WTC11 (cell line): ENCODE measurements at regions not wholly inside any gene's neighbourhood (a gene's known extent, or its start where the extent isn't known, plus 50 kb on each side); places are given as distances from the start of the nearest gene placed in this dataset.

Experiments
- ATAC-seq: fragments of 200-7000 bp; cut with Tn5 transposase; 2 replicates; pipeline ENCODE4 v1.10.0; 2021; ENCODE audit warnings: mild to moderate bottlenecking, moderate library complexity
- CTCF ChIA-PET: fragments of 300-600 bp; sonication (Branson Sonifier 250); formaldehyde crosslinking; loops from one replicate; lab custom pipeline; 2021; ENCODE audit warnings: antibody characterized with exemption; lab: Charles Lee
- POLR2A ChIA-PET: fragments of 350-600 bp; sonication (Branson Sonifier 250); formaldehyde crosslinking; loops from one replicate; lab custom pipeline; 2021; ENCODE audit warnings: antibody characterized with exemption; lab: Charles Lee
- DNase-seq: peaks from one replicate; pipeline ENCODE4 v3.0.0; 2021; ENCODE audit warnings: low spot score
- H3K27ac Mint-ChIP-seq: 2 replicates; pipeline ENCODE4 v1.8.0; 2021; ENCODE audit warnings: mixed read lengths
- H3K27me3 Mint-ChIP-seq: 2 replicates; pipeline ENCODE4 v1.8.0; 2021; ENCODE audit warnings: low read depth, mild to moderate bottlenecking, moderate library complexity, mixed read lengths
- H3K36me3 Mint-ChIP-seq: 2 replicates; pipeline ENCODE4 v1.8.0; 2021; ENCODE audit warnings: mixed read lengths
- H3K4me1 Mint-ChIP-seq: 2 replicates; pipeline ENCODE4 v1.8.0; 2022; ENCODE audit warnings: mixed read lengths
- H3K4me3 Mint-ChIP-seq: 2 replicates; pipeline ENCODE4 v1.8.0; 2021; ENCODE audit warnings: mild to moderate bottlenecking, moderate library complexity, mixed read lengths
- H3K9me3 Mint-ChIP-seq: 2 replicates; pipeline ENCODE4 v1.8.0; 2021; ENCODE audit warnings: mixed read lengths
- ATF1 ChIP-seq: sonication (generic); formaldehyde crosslinking; IDR thresholded peaks from 2 replicates; pipeline ENCODE4 v1.8.1; 2023; ENCODE audit warnings: mild to moderate bottlenecking, moderate library complexity, missing genetic modification reagents
- ATF2 ChIP-seq: sonication (generic); formaldehyde crosslinking; IDR thresholded peaks from 2 replicates; pipeline ENCODE4 v1.8.1; 2022; ENCODE audit warnings: low read depth, missing genetic modification reagents, borderline replicate concordance
- ATF6 ChIP-seq: sonication (generic); formaldehyde crosslinking; IDR thresholded peaks from 2 replicates; pipeline ENCODE4 v1.8.1; 2023; ENCODE audit warnings: mild to moderate bottlenecking, missing genetic modification reagents
- CBFB ChIP-seq: sonication (generic); formaldehyde crosslinking; IDR thresholded peaks from 2 replicates; pipeline ENCODE4 v1.8.1; 2022; ENCODE audit warnings: mild to moderate bottlenecking, low read depth, missing genetic modification reagents
- CREM ChIP-seq: sonication (generic); formaldehyde crosslinking; IDR thresholded peaks from 2 replicates; pipeline ENCODE4 v1.8.1; 2022; ENCODE audit warnings: mild to moderate bottlenecking, missing genetic modification reagents, moderate library complexity
- E2F5 ChIP-seq: sonication (generic); formaldehyde crosslinking; IDR thresholded peaks from 2 replicates; pipeline ENCODE4 v1.8.1; 2022; ENCODE audit warnings: mild to moderate bottlenecking, moderate library complexity, missing genetic modification reagents
- EMX1 ChIP-seq: fragments of 250-450 bp; sonication (Bioruptor Pico); IDR thresholded peaks from 2 replicates; pipeline ENCODE4 v1.8.0; 2021; ENCODE audit warnings: mild to moderate bottlenecking
- GRHL2 ChIP-seq: fragments of 250-450 bp; sonication (Bioruptor Pico); IDR thresholded peaks from 2 replicates; pipeline ENCODE4 v1.8.0; 2022; ENCODE audit warnings: mild to moderate bottlenecking, moderate library complexity; ENCODE audit not compliant: insufficient replicate concordance, severe bottlenecking
- IRF1 ChIP-seq: sonication (generic); formaldehyde crosslinking; IDR thresholded peaks from 2 replicates; pipeline ENCODE4 v1.8.0; 2023; ENCODE audit warnings: missing genetic modification reagents
- IRF2 ChIP-seq: sonication (generic); formaldehyde crosslinking; IDR thresholded peaks from 2 replicates; pipeline ENCODE4 v1.8.0; 2022; ENCODE audit warnings: low read depth, missing genetic modification reagents, borderline replicate concordance
- JUN ChIP-seq: sonication (generic); formaldehyde crosslinking; IDR thresholded peaks from 2 replicates; pipeline ENCODE4 v1.8.0; 2023; ENCODE audit warnings: mild to moderate bottlenecking, missing genetic modification reagents
- MXD4 ChIP-seq: fragments of 250-450 bp; sonication (Bioruptor Pico); IDR thresholded peaks from 2 replicates; pipeline ENCODE4 v1.8.0; 2021; ENCODE audit warnings: mild to moderate bottlenecking, moderate library complexity, borderline replicate concordance
- MYBL2 ChIP-seq: sonication (generic); formaldehyde crosslinking; IDR thresholded peaks from 2 replicates; pipeline ENCODE4 v1.8.1; 2023; ENCODE audit warnings: mild to moderate bottlenecking, moderate library complexity, missing genetic modification reagents
- PRDM15 ChIP-seq: sonication (generic); formaldehyde crosslinking; IDR thresholded peaks from 2 replicates; pipeline ENCODE4 v1.8.0; 2022; ENCODE audit warnings: missing genetic modification reagents
- PRRX2 ChIP-seq: fragments of 250-450 bp; sonication (Bioruptor Pico); IDR thresholded peaks from 2 replicates; pipeline ENCODE4 v1.8.0; 2021; ENCODE audit warnings: mild to moderate bottlenecking
- SMAD3 ChIP-seq: sonication (generic); formaldehyde crosslinking; IDR thresholded peaks from 2 replicates; pipeline ENCODE4 v1.8.0; 2022; ENCODE audit warnings: missing genetic modification reagents, mild to moderate bottlenecking, borderline replicate concordance
- SMAD4 ChIP-seq: sonication (generic); formaldehyde crosslinking; IDR thresholded peaks from 2 replicates; pipeline ENCODE4 v1.8.0; 2022; ENCODE audit warnings: mild to moderate bottlenecking, missing genetic modification reagents
- SP1 ChIP-seq: sonication (generic); formaldehyde crosslinking; conservative IDR thresholded peaks from 2 replicates; pipeline ENCODE4 v1.8.1; 2022; ENCODE audit warnings: missing genetic modification reagents
- TEAD1 ChIP-seq: sonication (generic); formaldehyde crosslinking; IDR thresholded peaks from 2 replicates; pipeline ENCODE4 v1.8.0; 2022; ENCODE audit warnings: mild to moderate bottlenecking, missing genetic modification reagents
- TP53 ChIP-seq: sonication (generic); formaldehyde crosslinking; IDR thresholded peaks from 2 replicates; pipeline ENCODE4 v1.8.1; 2023; ENCODE audit warnings: mild to moderate bottlenecking, missing genetic modification reagents
- ZMAT4 ChIP-seq: fragments of 250-450 bp; sonication (Bioruptor Pico); IDR thresholded peaks from 2 replicates; pipeline ENCODE4 v1.9.0; 2021; ENCODE audit warnings: mild to moderate bottlenecking
- ZNF138 ChIP-seq: sonication (generic); formaldehyde crosslinking; conservative IDR thresholded peaks from 2 replicates; pipeline ENCODE4 v1.8.1; 2022; ENCODE audit warnings: mild to moderate bottlenecking, moderate library complexity, missing genetic modification reagents
- ZNF232 ChIP-seq: sonication (generic); formaldehyde crosslinking; IDR thresholded peaks from 2 replicates; pipeline ENCODE4 v1.8.0; 2022; ENCODE audit warnings: mild to moderate bottlenecking, missing genetic modification reagents
- ZNF263 ChIP-seq: sonication (generic); formaldehyde crosslinking; IDR thresholded peaks from 2 replicates; pipeline ENCODE4 v1.8.1; 2022; ENCODE audit warnings: low read depth, mild to moderate bottlenecking, moderate library complexity, missing genetic modification reagents
- ZNF396 ChIP-seq: fragments of 250-450 bp; sonication (Bioruptor Pico); IDR thresholded peaks from 2 replicates; pipeline ENCODE4 v1.8.0; 2021; ENCODE audit warnings: mild to moderate bottlenecking, moderate library complexity, borderline replicate concordance

GRCh38 chr7:51477819-51478218, 161.2 kb upstream of the COBL start (continued):
- no peak for TF ChIP-seq CREM

- Mint-ChIP-seq H3K4me1 (no peaks in the 10 kb centered on the region), H3K27me3 (peaks cover 8% of the 10 kb centered on the region; the same call in 1 of the 2 replicates), H3K36me3 (no peaks in the 10 kb centered on the region), H3K27ac (no peak overlapping the region), H3K9me3 (no peaks in the 10 kb centered on the region)
- ChIA-PET POLR2A (no interaction called here), CTCF (no interaction called here)
- ATAC-seq: no peak
- TF ChIP-seq SP1 (CRISPR knock-in tag) (no peak), PRRX2 (CRISPR knock-in tag) (no peak)
- TF ChIP-seq, all 79 proteins: peak for 0
- no peak for DNase-seq
- H3K4me3 Mint-ChIP-seq: no peak overlapping the region
Observed at GRCh38 chr7:51477323-51477722, 160.7 kb upstream of the COBL start.

- no peak for TF ChIP-seq TP53 (CRISPR knock-in tag)
- TF ChIP-seq MXD4 (CRISPR knock-in tag): no peak
- TF ChIP-seq ATF1 (CRISPR knock-in tag): no peak
- TF ChIP-seq JUN (CRISPR knock-in tag): no peak
- TF ChIP-seq TEAD1 (CRISPR knock-in tag): no peak
- TF ChIP-seq IRF2: no peak
- TF ChIP-seq PRDM15 (CRISPR knock-in tag): no peak
- no peak for TF ChIP-seq EMX1 (CRISPR knock-in tag)
- TF ChIP-seq SMAD3 (CRISPR knock-in tag): no peak
- no peak for TF ChIP-seq ATF2 (CRISPR knock-in tag)
- no peak for TF ChIP-seq GRHL2
- TF ChIP-seq ZNF396 (CRISPR knock-in tag): no peak
- no peak for TF ChIP-seq ZMAT4
- TF ChIP-seq SMAD4 (CRISPR knock-in tag): no peak
- TF ChIP-seq ZNF263: no peak
- TF ChIP-seq, all 79 proteins: peak for 0
- POLR2A ChIA-PET: no interaction called here
- H3K27me3 Mint-ChIP-seq: peaks cover 21% of the 10 kb centered on the region
- DNase-seq (no peak), ATAC-seq (no peak)
- no peaks in the 10 kb centered on the region for H3K36me3 Mint-ChIP-seq
- H3K4me1 Mint-ChIP-seq: peaks cover 13% of the 10 kb centered on the region
- H3K9me3 Mint-ChIP-seq: no peaks in the 10 kb centered on the region
- no peak overlapping the region for H3K27ac Mint-ChIP-seq
- CTCF ChIA-PET: no interaction called here
- H3K4me3 Mint-ChIP-seq: no peak overlapping the region
Observed at GRCh38 chr7:51476026-51476425, 159.4 kb upstream of the COBL start.

- Mint-ChIP-seq H3K4me1 (peaks cover 18% of the 10 kb centered on the region), H3K36me3 (no peaks in the 10 kb centered on the region), H3K4me3 (no peak overlapping the region), H3K27ac (no peak overlapping the region), H3K27me3 (peaks cover 31% of the 10 kb centered on the region), H3K9me3 (no peaks in the 10 kb centered on the region)
- CTCF ChIA-PET: interaction anchor here (0.6 to 2.9 kb wide), 3 partner anchors 13 to 1268 kb away, joined by 3 to 14 read pairs (median 5); no protein-coding TSS in a partner anchor
- POLR2A ChIA-PET: no interaction called here
- DNase-seq (no peak), ATAC-seq (no peak)
- TF ChIP-seq MYBL2 (no peak), ATF6 (no peak), SMAD3 (CRISPR knock-in tag) (no peak), ZNF232 (CRISPR knock-in tag) (no peak), CBFB (CRISPR knock-in tag) (no peak), E2F5 (no peak), ZNF263 (no peak), CREM (no peak), IRF1 (CRISPR knock-in tag) (no peak), ZNF138 (CRISPR knock-in tag) (no peak)
Observed at GRCh38 chr7:51472873-51473272, 156.3 kb upstream of the COBL start.
